ENCODE measurements at regions not wholly inside any gene's neighbourhood (a gene's known extent, or its start where the extent isn't known, plus 50 kb on each side); places are given as distances from the start of the nearest gene placed in this dataset.

DNA sequence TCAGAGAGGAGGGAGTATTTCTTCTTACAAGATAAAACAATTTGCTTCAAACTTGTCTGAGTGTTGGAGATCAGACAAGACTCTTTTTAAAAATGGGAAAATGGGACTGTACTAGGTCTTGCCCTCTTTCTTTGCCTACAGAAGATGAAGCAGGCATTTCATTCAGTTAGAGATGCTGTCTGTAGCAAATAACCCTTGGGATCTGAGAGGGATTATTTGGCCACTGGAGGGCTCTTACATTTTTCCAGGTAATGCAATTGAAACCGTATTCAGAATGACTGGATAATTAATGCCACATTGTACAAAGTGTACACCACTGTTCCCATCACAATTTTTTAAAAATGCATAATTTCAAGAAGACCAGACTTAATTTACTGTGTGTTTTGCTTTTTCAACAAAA, 258.5 kb upstream of the KIRREL3 start:
- TF ChIP-seq POLR2A (IDR thresholded peaks at IDR 0.05; ENCODE audit: low read depth, low read length) (no peak), CTCF (IDR thresholded peaks at IDR 0.05; ENCODE audit: extremely low read depth in 1 of 2, insufficient read depth in 1 of 2, low read depth in 1 of 2, low read length in 2 of 2) (no peak), EZH2 (IDR thresholded peaks at IDR 0.05; ENCODE audit: borderline replicate concordance, low read depth, low read length, severe bottlenecking) (no peak), JUN (IDR thresholded peaks at IDR 0.05; ENCODE audit: borderline replicate concordance, insufficient read depth, insufficient read length, low read depth) (no peak), FOS (IDR thresholded peaks at IDR 0.05; ENCODE audit: borderline replicate concordance, insufficient read depth, low read length) (no peak), POLR2AphosphoS5 (IDR thresholded peaks at IDR 0.05; ENCODE audit: insufficient read depth, low read depth, low read length) (no peak), MYC (IDR thresholded peaks at IDR 0.05; ENCODE audit: low read depth, low read length) (no peak), GATA2 (IDR thresholded peaks at IDR 0.05; ENCODE audit: insufficient read depth, insufficient read length, low read depth, low read length) (no peak)
- TF ChIP-seq, protein P1, sequence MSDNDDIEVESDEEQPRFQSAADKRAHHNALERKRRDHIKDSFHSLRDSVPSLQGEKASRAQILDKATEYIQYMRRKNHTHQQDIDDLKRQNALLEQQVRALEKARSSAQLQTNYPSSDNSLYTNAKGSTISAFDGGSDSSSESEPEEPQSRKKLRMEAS (IDR thresholded peaks at IDR 0.05; ENCODE audit: insufficient read depth, insufficient read length) = no peak

All from endothelial cell of umbilical vein (primary cell).